Endodermal cell (in vitro differentiated cells): ENCODE measurements at regions not wholly inside any gene's neighbourhood (a gene's known extent, or its start where the extent isn't known, plus 50 kb on each side); places are given as distances from the start of the nearest gene placed in this dataset.

ENCODE experiments used
- DNase-seq: peaks from one replicate; pipeline ENCODE4 v3.0.0-alpha.2; 2017
- H3K27ac ChIP-seq: 2 replicates; pipeline ENCODE4 v1.5.1; 2013; ENCODE audit warnings: mild to moderate bottlenecking, low read depth, low read length, moderate library complexity
- H3K27me3 ChIP-seq: 2 replicates; pipeline ENCODE4 v1.6.1; 2013; ENCODE audit warnings: mild to moderate bottlenecking, low read length, moderate library complexity; ENCODE audit not compliant: insufficient read depth, control insufficient read depth, poor library complexity, severe bottlenecking
- H3K36me3 ChIP-seq: 2 replicates; pipeline ENCODE4 v1.7.0; 2013; ENCODE audit warnings: mild to moderate bottlenecking, low read length, moderate library complexity; ENCODE audit not compliant: control insufficient read depth, insufficient read depth
- H3K4me1 ChIP-seq: one replicate; pipeline ENCODE4 v1.7.0; 2013; ENCODE audit warnings: low read length; ENCODE audit not compliant: control insufficient read depth, insufficient read depth
- H3K4me3 ChIP-seq: 2 replicates; pipeline ENCODE4 v1.5.1; 2013; ENCODE audit warnings: mild to moderate bottlenecking, low read length, moderate library complexity
- H3K9ac ChIP-seq: 2 replicates; pipeline ENCODE4 v1.6.1; 2013; ENCODE audit warnings: mild to moderate bottlenecking, low read length, moderate library complexity; ENCODE audit not compliant: poor library complexity, severe bottlenecking; ENCODE audit errors: extremely low read depth
- H3K9me3 ChIP-seq: 2 replicates; pipeline ENCODE4 v1.6.1; 2013; ENCODE audit warnings: mild to moderate bottlenecking, low read length, moderate library complexity; ENCODE audit not compliant: control insufficient read depth
- H3K27ac Mint-ChIP-seq: 2 replicates; pipeline ENCODE4 v1.8.0; 2020; ENCODE audit warnings: mixed read lengths
- H3K27me3 Mint-ChIP-seq: 2 replicates; pipeline ENCODE4 v1.8.0; 2021; ENCODE audit warnings: mild to moderate bottlenecking, mixed read lengths; ENCODE audit not compliant: insufficient read depth
- H3K36me3 Mint-ChIP-seq: 2 replicates; pipeline ENCODE4 v1.8.0; 2020; ENCODE audit warnings: low read depth, mixed read lengths
- H3K4me1 Mint-ChIP-seq: 2 replicates; pipeline ENCODE4 v1.8.0; 2020; ENCODE audit warnings: mixed read lengths
- H3K4me3 Mint-ChIP-seq: 2 replicates; pipeline ENCODE4 v1.8.0; 2020; ENCODE audit warnings: mild to moderate bottlenecking, moderate library complexity, mixed read lengths
- H3K9me3 Mint-ChIP-seq: 2 replicates; pipeline ENCODE4 v1.8.0; 2020; ENCODE audit warnings: mild to moderate bottlenecking, mixed read lengths
- CTCF ChIP-seq: fragments of 200-600 bp; sonication (generic); conservative IDR thresholded peaks from 2 replicates; pipeline ENCODE4 v1.5.0; 2021; ENCODE audit warnings: antibody characterized with exemption, mild to moderate bottlenecking
- WGBS, 2 experiments: methylation state at CpG; one replicate each; pipeline versions ENCODE4 v1.1.5 to v1.1.7; 2013; ENCODE audit warnings: missing lambda C conversion rate in 2 of 2, mixed read lengths in 1 of 2; ENCODE audit not compliant: insufficient coverage in 1 of 2, insufficient read length in 1 of 2; 5-methylcytosine and 5-hydroxymethylcytosine counted together

GRCh38 chrX:35696760-35697234 lies 101.3 kb upstream of the MAGEB16 start:
- Mint-ChIP-seq H3K36me3 (no peaks in the 10 kb centered on the region), H3K9me3 (peaks cover 30% of the 10 kb centered on the region), H3K27ac (no peak overlapping the region), H3K27me3 (no peaks in the 10 kb centered on the region), H3K4me3 (no peak overlapping the region), H3K4me1 (peaks cover 16% of the 10 kb centered on the region)
- no peak for DNase-seq
- WGBS, 2 experiments, result 89% methylated on average over 1 of the region's 2 CpGs; no CpG with 5 or more reads in 1 of the 2 experiments
- Histone ChIP-seq H3K9me3 (peaks cover 6% of the 10 kb centered on the region), H3K4me1 (no peaks in the 10 kb centered on the region), H3K36me3 (no peaks in the 10 kb centered on the region), H3K27me3 (no peaks in the 10 kb centered on the region), H3K9ac (no peak overlapping the region), H3K4me3 (no peak overlapping the region), H3K27ac (no peak overlapping the region)
- TF ChIP-seq CTCF, result no peak

GRCh38 chrX:35699642-35700041 lies 98.5 kb upstream of the MAGEB16 start:
- Histone ChIP-seq H3K36me3 (no peaks in the 10 kb centered on the region), H3K9ac (no peak overlapping the region), H3K27ac (no peak overlapping the region), H3K27me3 (no peaks in the 10 kb centered on the region), H3K4me1 (no peaks in the 10 kb centered on the region), H3K9me3 (peaks cover 6% of the 10 kb centered on the region), H3K4me3 (no peak overlapping the region)
- Mint-ChIP-seq H3K36me3 (no peaks in the 10 kb centered on the region), H3K4me3 (no peak overlapping the region), H3K27ac (no peak overlapping the region), H3K27me3 (no peaks in the 10 kb centered on the region), H3K9me3 (peaks cover 20% of the 10 kb centered on the region), H3K4me1 (peaks cover 10% of the 10 kb centered on the region)
- DNase-seq, result no peak
- no peak for TF ChIP-seq CTCF
- 100% methylated on average over 1 to 2 of the region's 2 CpGs for WGBS, 2 experiments

GRCh38 chrX:35700121-35700520 lies 98.0 kb upstream of the MAGEB16 start:
- DNase-seq, result no peak
- Histone ChIP-seq H3K9me3 (peaks cover 6% of the 10 kb centered on the region), H3K4me1 (no peaks in the 10 kb centered on the region), H3K36me3 (no peaks in the 10 kb centered on the region), H3K9ac (no peak overlapping the region), H3K4me3 (no peak overlapping the region), H3K27ac (no peak overlapping the region), H3K27me3 (no peaks in the 10 kb centered on the region)
- Mint-ChIP-seq H3K36me3 (no peaks in the 10 kb centered on the region), H3K4me1 (peaks cover 6% of the 10 kb centered on the region), H3K9me3 (peaks cover 19% of the 10 kb centered on the region), H3K4me3 (no peak overlapping the region), H3K27me3 (no peaks in the 10 kb centered on the region), H3K27ac (no peak overlapping the region)
- TF ChIP-seq CTCF, result no peak
- WGBS, 2 experiments, result 86% methylated on average over 1 of the region's 1 CpG; no CpG with 5 or more reads in 1 of the 2 experiments
